ENCODE measurements at regions not wholly inside any gene's neighbourhood (a gene's known extent, or its start where the extent isn't known, plus 50 kb on each side); places are given as distances from the start of the nearest gene placed in this dataset.

- WGBS, 3 donors: 86 to 93% (median 87%) methylated on average over 4 of the region's 4 CpGs
- Histone ChIP-seq H3K27me3 (ENCODE audit: control insufficient read depth in 3 of 3, insufficient read depth in 3 of 3, low read length in 3 of 3) (no peaks in the 10 kb centered on the region), H3K4me3 (ENCODE audit: low read depth in 1 of 3, low read length in 3 of 3) (no peak overlapping the region), H3K27ac (ENCODE audit: low read depth in 1 of 3, low read length in 2 of 3) (no peak overlapping the region), H3K4me1 (ENCODE audit: control insufficient read depth in 3 of 3, insufficient read depth in 2 of 3, low read depth in 1 of 3, low read length in 2 of 3) (no peaks in the 10 kb centered on the region), H3K9me3 (ENCODE audit: control insufficient read depth in 2 of 2, insufficient read depth in 1 of 2, low read depth in 1 of 2, low read length in 1 of 2) (peaks cover 0 to 5% of the 10 kb centered on the region in 2 donors), H3K36me3 (ENCODE audit: control insufficient read depth in 3 of 3, insufficient read depth in 2 of 3, low read depth in 1 of 3, low read length in 3 of 3) (no peaks in the 10 kb centered on the region)
- DNase-seq (no peak), FAIRE-seq (no peak)
Measured at GRCh38 chr16:72362476-72362875, 190.5 kb upstream of the PMFBP1 start.

- Histone ChIP-seq H3K9me3 (ENCODE audit: control insufficient read depth in 2 of 2, insufficient read depth in 1 of 2, low read depth in 1 of 2, low read length in 1 of 2) (no peaks in the 10 kb centered on the region), H3K4me3 (ENCODE audit: low read depth in 1 of 3, low read length in 3 of 3) (no peak overlapping the region), H3K4me1 (ENCODE audit: control insufficient read depth in 3 of 3, insufficient read depth in 2 of 3, low read depth in 1 of 3, low read length in 2 of 3) (no peaks in the 10 kb centered on the region), H3K36me3 (ENCODE audit: control insufficient read depth in 3 of 3, insufficient read depth in 2 of 3, low read depth in 1 of 3, low read length in 3 of 3) (no peaks in the 10 kb centered on the region), H3K27ac (ENCODE audit: low read depth in 1 of 3, low read length in 2 of 3) (no peak overlapping the region), H3K27me3 (ENCODE audit: control insufficient read depth in 3 of 3, insufficient read depth in 3 of 3, low read length in 3 of 3) (no peaks in the 10 kb centered on the region)
- no peak for FAIRE-seq
- WGBS, 3 donors: 44 to 59% (median 49%) methylated on average over 6 of the region's 6 CpGs
- DNase-seq: no peak
Measured at GRCh38 chr16:72357910-72358309, 186.0 kb upstream of the PMFBP1 start.

- H3K9me3 ChIP-seq (ENCODE audit: control insufficient read depth in 2 of 2, insufficient read depth in 1 of 2, low read depth in 1 of 2, low read length in 1 of 2): no peaks in the 10 kb centered on the region
- no peak overlapping the region for H3K27ac ChIP-seq (ENCODE audit: low read depth in 1 of 3, low read length in 2 of 3)
- DNase-seq: no peak
- no peaks in the 10 kb centered on the region for H3K36me3 ChIP-seq (ENCODE audit: control insufficient read depth in 3 of 3, insufficient read depth in 2 of 3, low read depth in 1 of 3, low read length in 3 of 3)
- H3K4me1 ChIP-seq (ENCODE audit: control insufficient read depth in 3 of 3, insufficient read depth in 2 of 3, low read depth in 1 of 3, low read length in 2 of 3): no peaks in the 10 kb centered on the region
- no peak overlapping the region for H3K4me3 ChIP-seq (ENCODE audit: low read depth in 1 of 3, low read length in 3 of 3)
- H3K27me3 ChIP-seq (ENCODE audit: control insufficient read depth in 3 of 3, insufficient read depth in 3 of 3, low read length in 3 of 3): no peaks in the 10 kb centered on the region
- FAIRE-seq: no peak
- 83 to 96% (median 89%) methylated on average over 2 of the region's 2 CpGs for WGBS, 3 donors
Measured at GRCh38 chr16:72355561-72355960, 183.6 kb upstream of the PMFBP1 start.

- H3K27me3 ChIP-seq (ENCODE audit: control insufficient read depth in 3 of 3, insufficient read depth in 3 of 3, low read length in 3 of 3): no peaks in the 10 kb centered on the region
- no peaks in the 10 kb centered on the region for H3K36me3 ChIP-seq (ENCODE audit: control insufficient read depth in 3 of 3, insufficient read depth in 2 of 3, low read depth in 1 of 3, low read length in 3 of 3)
- FAIRE-seq (no peak), DNase-seq (no peak)
- H3K27ac ChIP-seq (ENCODE audit: low read depth in 1 of 3, low read length in 2 of 3): no peak overlapping the region
- 82 to 97% (median 88%) methylated on average over 3 of the region's 3 CpGs for WGBS, 3 donors
- no peak overlapping the region for H3K4me3 ChIP-seq (ENCODE audit: low read depth in 1 of 3, low read length in 3 of 3)
- H3K4me1 ChIP-seq (ENCODE audit: control insufficient read depth in 3 of 3, insufficient read depth in 2 of 3, low read depth in 1 of 3, low read length in 2 of 3): no peaks in the 10 kb centered on the region
- H3K9me3 ChIP-seq (ENCODE audit: control insufficient read depth in 2 of 2, insufficient read depth in 1 of 2, low read depth in 1 of 2, low read length in 1 of 2): no peaks in the 10 kb centered on the region
Measured at GRCh38 chr16:72349719-72350118, 177.8 kb upstream of the PMFBP1 start.

- H3K27ac ChIP-seq (ENCODE audit: low read depth in 1 of 3, low read length in 2 of 3): no peak overlapping the region
- no peaks in the 10 kb centered on the region for H3K27me3 ChIP-seq (ENCODE audit: control insufficient read depth in 3 of 3, insufficient read depth in 3 of 3, low read length in 3 of 3)
- FAIRE-seq (no peak), DNase-seq (no peak)
- peaks cover 0 to 4% of the 10 kb centered on the region in 2 donors for H3K9me3 ChIP-seq (ENCODE audit: control insufficient read depth in 2 of 2, insufficient read depth in 1 of 2, low read depth in 1 of 2, low read length in 1 of 2)
- H3K36me3 ChIP-seq (ENCODE audit: control insufficient read depth in 3 of 3, insufficient read depth in 2 of 3, low read depth in 1 of 3, low read length in 3 of 3): peaks cover 0 to 3% (median 0%) of the 10 kb centered on the region in 3 donors
- no peak overlapping the region for H3K4me3 ChIP-seq (ENCODE audit: low read depth in 1 of 3, low read length in 3 of 3)
- no peaks in the 10 kb centered on the region for H3K4me1 ChIP-seq (ENCODE audit: control insufficient read depth in 3 of 3, insufficient read depth in 2 of 3, low read depth in 1 of 3, low read length in 2 of 3)
- 78 to 97% (median 93%) methylated on average over 2 of the region's 2 CpGs for WGBS, 3 donors
Measured at GRCh38 chr16:72332926-72333325, 161.0 kb upstream of the PMFBP1 start.

- FAIRE-seq (no peak), DNase-seq (no peak)
- Histone ChIP-seq H3K36me3 (ENCODE audit: control insufficient read depth in 3 of 3, insufficient read depth in 2 of 3, low read depth in 1 of 3, low read length in 3 of 3) (no peaks in the 10 kb centered on the region), H3K4me1 (ENCODE audit: control insufficient read depth in 3 of 3, insufficient read depth in 2 of 3, low read depth in 1 of 3, low read length in 2 of 3) (no peaks in the 10 kb centered on the region), H3K4me3 (ENCODE audit: low read depth in 1 of 3, low read length in 3 of 3) (no peak overlapping the region), H3K9me3 (ENCODE audit: control insufficient read depth in 2 of 2, insufficient read depth in 1 of 2, low read depth in 1 of 2, low read length in 1 of 2) (peaks cover 0 to 9% of the 10 kb centered on the region in 2 donors), H3K27me3 (ENCODE audit: control insufficient read depth in 3 of 3, insufficient read depth in 3 of 3, low read length in 3 of 3) (no peaks in the 10 kb centered on the region), H3K27ac (ENCODE audit: low read depth in 1 of 3, low read length in 2 of 3) (no peak overlapping the region)
- WGBS, 3 donors: 90 to 93% (median 92%) methylated on average over 7 of the region's 7 CpGs
Measured at GRCh38 chr16:72324578-72324977, 152.6 kb upstream of the PMFBP1 start.

GRCh38 chr16:72317446-72317845, 145.5 kb upstream of the PMFBP1 start:
- Histone ChIP-seq H3K4me1 (ENCODE audit: control insufficient read depth in 3 of 3, insufficient read depth in 2 of 3, low read depth in 1 of 3, low read length in 2 of 3) (no peaks in the 10 kb centered on the region), H3K27ac (ENCODE audit: low read depth in 1 of 3, low read length in 2 of 3) (no peak overlapping the region), H3K4me3 (ENCODE audit: low read depth in 1 of 3, low read length in 3 of 3) (no peak overlapping the region), H3K27me3 (ENCODE audit: control insufficient read depth in 3 of 3, insufficient read depth in 3 of 3, low read length in 3 of 3) (no peaks in the 10 kb centered on the region), H3K36me3 (ENCODE audit: control insufficient read depth in 3 of 3, insufficient read depth in 2 of 3, low read depth in 1 of 3, low read length in 3 of 3) (no peaks in the 10 kb centered on the region), H3K9me3 (ENCODE audit: control insufficient read depth in 2 of 2, insufficient read depth in 1 of 2, low read depth in 1 of 2, low read length in 1 of 2) (peaks cover 0 to 13% of the 10 kb centered on the region in 2 donors)
- 48 to 79% (median 69%) methylated on average over 2 of the region's 2 CpGs for WGBS, 3 donors
- FAIRE-seq: no peak
- no peak for DNase-seq

GRCh38 chr16:72313903-72314302, 141.9 kb upstream of the PMFBP1 start:
- FAIRE-seq (no peak), DNase-seq (no peak)
- Histone ChIP-seq H3K27ac (ENCODE audit: low read depth in 1 of 3, low read length in 2 of 3) (no peak overlapping the region), H3K9me3 (ENCODE audit: control insufficient read depth in 2 of 2, insufficient read depth in 1 of 2, low read depth in 1 of 2, low read length in 1 of 2) (peaks cover 0 to 6% of the 10 kb centered on the region in 2 donors), H3K4me1 (ENCODE audit: control insufficient read depth in 3 of 3, insufficient read depth in 2 of 3, low read depth in 1 of 3, low read length in 2 of 3) (no peaks in the 10 kb centered on the region), H3K27me3 (ENCODE audit: control insufficient read depth in 3 of 3, insufficient read depth in 3 of 3, low read length in 3 of 3) (no peaks in the 10 kb centered on the region), H3K36me3 (ENCODE audit: control insufficient read depth in 3 of 3, insufficient read depth in 2 of 3, low read depth in 1 of 3, low read length in 3 of 3) (no peaks in the 10 kb centered on the region), H3K4me3 (ENCODE audit: low read depth in 1 of 3, low read length in 3 of 3) (no peak overlapping the region)
- 57 to 71% (median 66%) methylated on average over 2 of the region's 2 CpGs for WGBS, 3 donors

- peaks cover 0 to 6% of the 10 kb centered on the region in 2 donors for H3K9me3 ChIP-seq (ENCODE audit: control insufficient read depth in 2 of 2, insufficient read depth in 1 of 2, low read depth in 1 of 2, low read length in 1 of 2)
- FAIRE-seq: no peak
- WGBS, 3 donors: 57 to 86% (median 78%) methylated on average over 4 of the region's 4 CpGs
- H3K27me3 ChIP-seq (ENCODE audit: control insufficient read depth in 3 of 3, insufficient read depth in 3 of 3, low read length in 3 of 3): no peaks in the 10 kb centered on the region
- no peaks in the 10 kb centered on the region for H3K36me3 ChIP-seq (ENCODE audit: control insufficient read depth in 3 of 3, insufficient read depth in 2 of 3, low read depth in 1 of 3, low read length in 3 of 3)
- H3K4me1 ChIP-seq (ENCODE audit: control insufficient read depth in 3 of 3, insufficient read depth in 2 of 3, low read depth in 1 of 3, low read length in 2 of 3): no peaks in the 10 kb centered on the region
- no peak for DNase-seq
- H3K4me3 ChIP-seq (ENCODE audit: low read depth in 1 of 3, low read length in 3 of 3): no peak overlapping the region
- H3K27ac ChIP-seq (ENCODE audit: low read depth in 1 of 3, low read length in 2 of 3): no peak overlapping the region
Measured at GRCh38 chr16:72312828-72313227, 140.9 kb upstream of the PMFBP1 start.
